Hepatocyte (in vitro differentiated cells): ENCODE measurements at regions not wholly inside any gene's neighbourhood (a gene's known extent, or its start where the extent isn't known, plus 50 kb on each side); places are given as distances from the start of the nearest gene placed in this dataset.

Experiments
- CTCF ChIP-seq: fragments of 200-600 bp; sonication (generic); IDR thresholded peaks from 2 replicates; pipeline ENCODE4 v1.5.1; 2016; ENCODE audit warnings: antibody characterized with exemption, mild to moderate bottlenecking; ENCODE audit not compliant: poor library complexity
- EZH2 ChIP-seq: fragments of 200-600 bp; sonication (generic); IDR thresholded peaks from 2 replicates; pipeline ENCODE4 v1.6.1; 2016; ENCODE audit warnings: antibody characterized with exemption, mild to moderate bottlenecking, borderline replicate concordance
- EZH2phosphoT487 ChIP-seq: fragments of 200-600 bp; sonication (generic); IDR thresholded peaks from one replicate; pipeline ENCODE4 v1.6.1; 2018; ENCODE audit warnings: antibody characterized with exemption, mild to moderate bottlenecking, low read depth, moderate library complexity; ENCODE audit not compliant: unreplicated experiment, severe bottlenecking

DNA sequence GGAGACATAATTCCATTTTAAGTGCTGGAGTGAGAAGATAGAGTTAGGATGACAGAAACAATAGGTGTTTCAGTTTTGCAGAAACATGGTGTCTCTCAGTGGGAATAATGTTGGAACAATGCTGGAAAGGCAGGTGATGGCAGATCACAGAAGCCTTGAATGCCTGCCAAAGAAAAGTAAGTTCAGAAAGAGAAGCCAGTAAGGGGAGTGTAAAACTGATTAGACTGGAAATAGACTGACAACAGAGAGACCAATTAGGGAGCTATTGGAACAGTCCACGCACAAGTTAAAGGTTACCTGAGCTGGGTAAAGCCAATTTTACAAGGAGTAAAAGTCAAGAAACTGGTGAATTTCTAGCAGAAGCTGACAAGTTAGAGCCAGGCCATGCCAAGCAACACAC, 142.9 kb downstream of the TFAP2A start:
- no peak for TF ChIP-seq CTCF
- no peak for TF ChIP-seq EZH2phosphoT487
- TF ChIP-seq EZH2, result no peak
